ENCODE measurements at regions not wholly inside any gene's neighbourhood (a gene's known extent, or its start where the extent isn't known, plus 50 kb on each side); places are given as distances from the start of the nearest gene placed in this dataset.

- no peak for DNase-seq
Observed at GRCh38 chr2:20150110-20150706, 74.7 kb downstream of the SDC1 start.

DNA sequence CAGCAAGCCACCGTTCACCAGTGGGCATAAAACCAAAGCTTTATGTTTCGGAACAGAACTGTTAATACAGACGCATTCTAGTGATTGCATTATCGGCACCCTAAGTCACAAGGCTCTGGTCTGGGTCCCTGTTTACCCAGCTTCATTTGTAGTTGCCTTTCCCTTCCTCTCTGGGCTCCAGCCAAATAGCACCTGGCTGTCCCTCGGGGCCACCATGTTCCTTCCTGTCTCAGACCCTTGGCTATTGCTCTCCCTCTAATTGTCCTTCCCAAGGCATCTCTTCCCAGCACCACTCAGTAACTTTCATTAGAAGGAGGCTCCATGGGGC, 75.3 kb downstream of the SDC1 start:
- no peak for DNase-seq

DNA sequence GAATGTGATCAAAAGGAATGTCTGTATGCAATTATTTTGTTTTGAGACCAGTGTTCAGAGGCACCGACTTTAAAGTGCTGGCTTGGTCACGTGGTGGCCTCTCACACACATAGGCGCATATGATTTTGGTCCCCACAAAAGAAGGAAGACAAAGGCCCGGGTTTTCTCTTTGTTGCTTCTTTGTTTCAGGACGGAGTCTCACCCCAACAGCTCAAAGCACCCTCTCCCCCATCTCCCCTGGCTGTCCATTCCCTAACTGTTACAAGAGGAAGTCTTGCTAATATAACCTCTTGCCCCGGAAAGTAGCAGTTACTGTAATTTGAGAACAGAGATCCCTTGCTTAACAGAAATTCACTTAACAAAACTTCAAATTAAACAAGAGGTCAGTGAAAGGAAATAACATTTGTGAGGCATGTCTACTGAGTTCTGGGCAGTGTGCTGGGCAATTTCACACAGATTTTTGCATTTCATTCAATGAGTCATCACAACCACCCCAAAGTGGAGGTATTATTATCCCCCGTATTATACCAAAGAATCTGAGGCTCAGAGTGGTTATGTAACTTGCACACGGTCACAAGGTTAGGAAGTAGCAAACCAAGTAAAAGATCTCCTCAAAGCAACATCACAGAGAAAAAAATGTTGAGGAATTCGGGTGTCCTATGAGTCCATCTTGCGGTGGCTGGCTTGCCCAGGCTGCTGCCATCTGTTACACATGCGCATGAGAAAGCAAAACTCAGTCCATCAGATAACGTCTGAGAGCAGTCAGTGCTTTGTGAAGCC, 75.8 kb downstream of the SDC1 start:
- DNase-seq = no peak

DNA sequence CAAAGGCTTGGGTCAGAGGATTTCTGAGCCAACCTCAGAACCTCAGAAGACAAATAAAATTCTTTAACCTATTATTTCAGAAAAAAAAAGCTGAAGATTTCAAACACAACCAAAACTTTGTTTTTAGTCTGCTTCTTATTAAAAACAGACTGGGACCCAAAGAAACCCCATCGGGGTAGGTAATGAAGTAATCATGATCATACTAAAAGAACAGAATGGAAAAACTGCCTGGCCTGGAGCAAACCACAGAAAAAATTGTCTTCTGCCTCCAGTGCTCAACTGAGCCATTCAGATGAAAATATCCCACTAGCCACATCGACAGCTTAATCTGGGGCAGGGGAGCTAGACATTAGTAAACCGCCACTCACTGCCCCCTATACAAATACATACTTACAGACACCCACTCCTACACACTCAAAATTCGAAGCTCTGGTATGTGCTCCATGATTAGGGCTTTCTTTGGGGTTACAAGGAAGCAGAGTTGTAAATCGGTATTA, 76.5 kb downstream of the SDC1 start:
- no peak for DNase-seq

DNA sequence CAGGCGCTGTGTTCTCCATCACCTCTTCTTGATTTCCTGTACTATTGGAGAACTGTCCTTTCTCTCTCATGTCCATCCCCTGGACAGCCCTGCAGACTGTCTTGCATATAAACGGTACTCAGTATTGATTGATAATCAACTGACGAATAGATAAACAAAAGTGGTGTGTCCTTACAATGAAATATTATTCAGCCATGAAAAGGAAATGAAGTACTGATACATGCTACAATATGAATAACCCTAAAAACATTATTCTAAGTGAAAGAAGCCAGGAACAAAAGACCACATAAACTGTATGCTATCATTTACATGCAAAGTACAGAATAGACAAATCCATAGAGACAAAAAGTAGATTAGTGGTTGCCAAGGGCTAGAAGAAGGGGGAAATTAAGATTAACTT, 77.6 kb downstream of the SDC1 start:
- no peak for DNase-seq

DNA sequence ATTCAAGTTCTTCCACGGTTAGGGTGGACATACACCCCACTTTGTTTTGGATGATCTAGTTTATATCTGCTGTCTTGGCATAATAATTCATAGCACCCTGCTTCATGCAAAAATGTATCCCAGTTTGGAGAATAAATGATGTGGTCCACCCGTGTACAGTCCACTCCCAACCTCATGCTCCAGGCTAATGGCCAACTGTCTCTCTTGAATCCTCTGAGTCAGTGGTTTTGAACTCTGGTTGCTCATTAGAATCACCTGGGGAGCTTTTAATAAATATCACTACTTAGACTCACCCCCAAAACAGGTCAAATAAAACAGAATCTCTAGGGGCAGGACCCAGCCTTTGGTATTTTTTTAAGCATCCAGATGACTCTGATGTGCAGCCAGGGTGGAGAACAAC, 78.5 kb downstream of the SDC1 start:
- no peak for DNase-seq

GRCh38 chr2:20145497-20146193, 79.3 kb downstream of the SDC1 start:
- no peak for DNase-seq

DNA sequence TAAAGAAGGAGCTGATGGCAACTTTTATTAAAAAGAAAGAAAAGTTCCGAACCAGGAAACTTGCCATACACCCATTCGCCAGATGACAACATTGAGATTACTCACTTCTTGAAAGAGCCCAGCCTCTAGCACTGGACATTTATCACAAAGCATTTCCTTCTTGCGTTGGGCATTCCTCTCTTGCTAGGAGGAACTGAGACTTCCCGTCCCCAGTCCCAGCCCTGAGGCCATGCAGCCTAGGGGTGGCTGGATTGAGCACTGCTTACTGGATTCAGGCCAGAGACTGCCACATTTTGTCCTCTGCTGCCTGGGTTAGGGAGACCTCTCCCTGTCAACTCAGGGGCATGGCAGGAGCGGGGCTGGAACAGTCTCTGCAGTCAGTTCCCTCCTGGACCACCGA, 80.1 kb downstream of the SDC1 start:
- no peak for DNase-seq

GRCh38 chr2:20144196-20144595, 80.7 kb downstream of the SDC1 start:
- DNase-seq = no peak

DNA sequence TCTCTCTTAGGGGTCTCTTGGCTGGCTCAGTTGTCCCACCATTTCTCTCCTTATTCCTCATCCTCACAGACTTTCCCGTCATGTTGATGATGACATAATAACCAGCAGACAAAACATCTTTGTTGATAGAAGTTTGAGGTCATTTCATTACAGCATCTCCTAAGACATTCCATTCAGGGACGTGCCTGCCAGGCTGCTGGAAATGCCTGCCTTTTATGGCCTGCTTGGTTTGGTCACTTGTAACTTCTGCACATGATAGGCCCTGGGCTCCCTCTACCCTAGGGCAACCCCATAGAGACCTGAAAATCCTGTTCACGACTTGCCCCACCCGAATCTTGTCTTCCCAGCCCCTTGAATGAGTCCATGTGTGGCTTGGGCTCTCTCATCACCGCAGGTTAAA, 81.7 kb downstream of the SDC1 start:
- DNase-seq = no peak

DNA sequence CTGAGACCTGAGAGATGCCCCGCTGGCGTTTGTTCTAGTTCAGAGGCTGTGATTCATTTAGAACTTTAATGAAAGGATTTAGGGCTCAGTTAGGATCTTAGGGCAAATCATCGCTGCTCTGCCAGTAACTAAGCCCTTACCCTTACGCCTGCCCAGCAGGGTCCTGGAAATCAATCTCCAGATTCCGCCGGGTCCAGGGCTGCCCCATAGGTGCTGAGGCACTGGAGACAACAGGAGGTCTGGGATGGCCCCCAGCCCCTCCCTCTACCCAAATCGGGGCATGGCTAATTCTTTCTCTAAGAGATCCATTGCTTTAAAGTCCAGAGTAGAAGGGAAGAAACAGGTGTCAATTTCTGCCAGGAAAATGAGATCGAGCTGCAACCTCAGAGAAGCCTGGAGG, 83.1 kb downstream of the SDC1 start:
- no peak for DNase-seq

DNA sequence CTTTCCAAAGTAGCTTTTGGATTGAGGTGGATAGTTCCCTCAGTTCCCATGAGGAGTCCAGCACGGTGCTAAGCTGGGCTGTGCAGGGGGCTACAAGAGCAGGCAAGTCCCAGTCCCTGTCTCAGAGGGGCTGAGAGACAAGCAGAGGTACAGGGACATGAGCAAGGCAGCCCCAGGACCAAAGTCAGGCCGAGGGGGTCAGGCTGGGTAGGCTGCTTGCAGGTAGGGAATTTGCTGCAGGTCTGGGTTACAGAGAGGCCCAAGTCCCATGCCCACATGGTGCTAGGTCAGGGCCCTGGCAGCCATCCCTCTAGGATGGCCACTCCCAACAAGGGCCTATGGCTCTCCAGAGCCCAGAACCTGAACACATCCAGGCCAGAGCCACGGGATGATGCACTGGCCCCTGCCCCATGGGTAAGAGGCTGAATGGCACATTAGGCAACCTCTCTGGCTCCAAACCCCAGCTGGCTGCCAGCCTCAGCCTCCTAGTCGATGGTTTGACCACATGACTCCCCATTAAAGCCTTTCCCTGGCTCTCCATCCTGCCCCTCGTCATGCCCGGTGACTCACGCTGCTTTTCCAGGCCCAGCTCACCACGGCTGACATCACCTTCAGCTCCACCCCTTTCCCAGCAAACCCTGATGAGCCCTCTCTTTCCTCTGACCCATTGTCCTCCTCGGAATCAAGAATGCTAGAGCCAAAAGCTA, 83.7 kb downstream of the SDC1 start:
- no peak for DNase-seq

GRCh38 chr2:20140321-20141055, 84.4 kb downstream of the SDC1 start:
- DNase-seq = no peak

GRCh38 chr2:20139407-20140172, 85.3 kb downstream of the SDC1 start:
- no peak for DNase-seq

DNA sequence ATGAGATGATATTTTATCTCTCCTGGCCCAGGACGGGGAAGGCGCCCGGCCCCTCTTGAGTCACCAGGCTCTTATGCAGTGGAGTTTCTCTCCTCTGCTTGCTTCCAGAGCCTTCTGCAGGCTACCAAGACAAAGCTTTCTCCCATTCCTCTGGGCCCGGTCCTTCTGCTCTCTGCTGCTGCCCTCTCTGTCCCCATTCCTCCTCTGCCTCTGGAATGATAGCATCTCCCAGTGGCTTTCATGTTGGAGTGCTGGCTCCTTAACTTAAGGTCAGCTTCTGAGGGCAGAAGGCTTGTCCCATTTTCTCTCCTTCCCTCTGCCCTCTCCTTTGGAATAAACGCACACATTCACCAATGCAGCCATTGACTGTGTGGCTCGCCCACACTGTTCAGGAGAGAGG, 86.2 kb downstream of the SDC1 start:
- DNase-seq = no peak

- no peak for DNase-seq
Observed at GRCh38 chr2:20137884-20138283, 86.5 kb upstream of the LAPTM4A start.

DNA sequence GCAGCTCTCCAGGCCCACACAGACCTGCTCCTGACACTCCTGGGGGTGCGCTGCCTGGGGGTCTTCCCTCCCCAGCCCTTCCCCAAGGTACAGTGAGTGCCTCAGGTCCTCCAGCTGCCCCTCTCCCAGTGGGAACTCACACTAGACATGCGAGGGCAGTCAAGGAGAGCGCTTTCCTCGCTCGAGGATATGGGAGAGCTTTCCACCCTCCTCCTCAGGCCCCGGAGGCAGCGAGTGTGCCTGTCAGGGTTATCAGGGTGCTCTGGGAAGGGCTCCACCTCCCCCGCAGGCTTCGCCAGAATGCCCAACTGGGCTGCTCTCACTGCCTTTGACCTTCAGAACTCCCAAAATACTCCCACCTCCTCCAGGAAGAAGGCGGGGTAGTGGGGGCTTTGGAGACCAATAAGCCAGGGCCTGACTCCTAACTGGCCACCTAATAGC, 85.7 kb upstream of the LAPTM4A start:
- no peak for DNase-seq

DNA sequence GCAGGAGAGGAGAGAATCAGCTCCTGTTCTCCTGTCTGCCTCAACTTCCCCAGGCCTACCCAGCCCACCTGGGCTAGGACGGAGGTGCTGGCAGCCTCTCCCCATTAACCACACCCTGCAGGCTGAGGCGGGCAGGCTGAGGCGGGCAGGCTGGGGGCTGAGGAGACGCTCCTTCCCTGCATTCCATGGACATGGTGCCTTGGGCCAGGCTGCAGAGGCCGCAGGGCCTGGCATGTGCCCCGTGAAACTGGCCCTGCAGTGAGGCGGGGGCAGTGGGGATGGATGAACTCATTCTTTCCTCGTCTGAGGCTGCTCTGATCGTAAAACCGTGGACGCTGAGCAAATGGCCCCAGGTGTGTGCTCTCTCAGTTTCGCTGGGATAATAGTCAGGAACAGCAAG, 84.7 kb upstream of the LAPTM4A start:
- no peak for DNase-seq

- peak; percentile 19 for DNase-seq
Observed at GRCh38 chr2:20135631-20136050, 84.2 kb upstream of the LAPTM4A start.

DNA sequence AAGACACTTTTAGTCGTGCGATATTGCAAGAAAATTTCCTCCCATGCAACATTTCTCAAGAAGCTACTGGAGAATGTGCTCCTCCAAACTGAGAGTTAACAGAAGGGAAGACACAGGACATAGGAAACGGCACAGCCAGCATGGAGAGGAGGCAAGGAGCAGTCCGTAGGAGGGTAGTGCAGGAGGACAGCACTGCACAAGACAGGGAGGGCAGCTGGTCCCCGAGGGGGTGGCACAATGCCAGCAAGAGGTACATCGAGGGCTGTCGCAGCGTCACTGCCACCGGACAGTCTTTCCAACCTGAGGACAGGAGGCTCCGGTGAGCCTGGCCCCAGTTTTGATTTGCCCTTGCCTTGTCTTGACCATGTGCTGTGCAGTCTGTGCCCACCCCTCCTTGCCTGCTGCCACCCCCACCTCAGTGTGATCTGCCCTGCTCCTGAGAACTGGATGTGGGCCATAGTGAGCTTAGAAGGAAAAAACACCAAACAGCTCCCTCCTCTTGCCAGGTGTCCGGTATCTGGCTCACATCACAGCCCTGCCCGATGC, 81.6 kb upstream of the LAPTM4A start:
- no peak for DNase-seq

DNA sequence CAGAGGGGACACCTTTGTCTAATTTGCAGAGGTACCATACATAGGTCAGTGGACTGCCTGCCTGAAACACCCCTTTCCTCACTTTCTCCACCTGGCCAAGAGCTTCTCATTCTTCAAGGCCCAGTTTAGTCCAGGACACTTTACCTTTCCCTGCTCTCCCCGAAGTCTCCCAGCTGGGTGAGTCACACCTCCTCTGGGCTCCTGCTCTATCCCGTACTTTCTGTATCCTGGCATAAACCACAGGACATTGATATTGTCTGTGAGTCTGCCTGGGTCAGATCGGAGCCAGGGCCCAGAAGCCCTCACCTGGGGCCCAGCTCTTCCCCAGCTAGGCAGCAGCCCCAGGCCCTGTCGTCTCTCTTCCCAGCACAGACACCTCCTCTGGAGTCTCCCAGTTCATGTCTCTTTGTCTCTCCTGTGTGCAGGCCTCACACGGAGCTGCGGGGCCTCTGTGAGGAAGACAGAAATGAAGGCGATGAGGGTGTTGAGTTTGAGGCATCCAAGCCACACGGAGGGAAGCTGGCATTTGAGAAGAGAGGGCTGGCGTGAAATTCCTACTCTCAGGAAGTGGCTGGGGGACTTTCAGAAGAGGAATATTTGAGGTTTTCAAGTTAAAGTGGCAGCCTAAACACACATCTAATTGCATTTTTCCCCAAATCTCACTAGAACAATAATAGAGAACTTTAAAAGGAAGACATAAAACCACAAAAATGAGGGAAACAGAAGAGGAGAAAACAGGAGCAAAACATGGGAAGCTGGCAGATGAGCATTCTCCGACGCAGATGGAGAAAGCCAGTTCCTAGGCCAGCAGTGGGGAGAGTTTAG, 79.6 kb upstream of the LAPTM4A start:
- DNase-seq = no peak
